MCF 10A (cell line): ENCODE measurements at regions not wholly inside any gene's neighbourhood (a gene's known extent, or its start where the extent isn't known, plus 50 kb on each side); places are given as distances from the start of the nearest gene placed in this dataset.

Experiments used
- BruUV-seq: library from RNA; stranded (reverse); fragments of 400-500 nt; replicated peaks from 2 replicates; lab custom pipeline; 2021; lab: Mats Ljungman, UMichigan
- CTCF ChIA-PET: fragments of 300-600 bp; sonication (Branson Sonifier 250); formaldehyde crosslinking; extraction: SDS; loops from one replicate; lab custom pipeline; 2021; ENCODE audit warnings: antibody characterized with exemption, inconsistent platforms; lab: Yijun Ruan, JAX
- POLR2A ChIA-PET: fragments of 300-600, 350-650 bp; sonication (Branson Sonifier 250); formaldehyde crosslinking; extraction: SDS; loops from one replicate; lab custom pipeline; 2020; ENCODE audit warnings: antibody characterized with exemption, inconsistent platforms; lab: Yijun Ruan, JAX
- DNase-seq: peaks from one replicate; pipeline ENCODE4 v3.0.0-alpha.2; 2018; ENCODE audit not compliant: unreplicated experiment
- H3K27ac Mint-ChIP-seq: one replicate; pipeline ENCODE4 v1.8.0; 2022; ENCODE audit warnings: mild to moderate bottlenecking, low read depth, mixed read lengths; ENCODE audit not compliant: unreplicated experiment
- H3K27me3 Mint-ChIP-seq: one replicate; pipeline ENCODE4 v1.8.0; 2022; ENCODE audit warnings: mixed read lengths; ENCODE audit not compliant: insufficient read depth, unreplicated experiment
- H3K36me3 Mint-ChIP-seq: one replicate; pipeline ENCODE4 v1.8.0; 2022; ENCODE audit warnings: mild to moderate bottlenecking, moderate library complexity, mixed read lengths; ENCODE audit not compliant: insufficient read depth, unreplicated experiment
- H3K4me1 Mint-ChIP-seq: one replicate; pipeline ENCODE4 v1.8.0; 2022; ENCODE audit warnings: mixed read lengths; ENCODE audit not compliant: insufficient read depth, unreplicated experiment
- H3K4me3 Mint-ChIP-seq: one replicate; pipeline ENCODE4 v1.8.0; 2022; ENCODE audit warnings: mild to moderate bottlenecking, moderate library complexity, mixed read lengths; ENCODE audit not compliant: unreplicated experiment
- H3K9me3 Mint-ChIP-seq: one replicate; pipeline ENCODE4 v1.8.0; 2022; ENCODE audit warnings: mixed read lengths; ENCODE audit not compliant: unreplicated experiment
- intact Hi-C: fragments of 100-400 bp; cut with micrococcal nuclease; formaldehyde crosslinking; loops from 2 replicates; pipeline ENCODE4 v1.14.1; 2022
- TF ChIP-seq, protein P1 (sequence below): fragments of 200-600 bp; IDR thresholded peaks from one replicate; pipeline ENCODE4 v1.8.0; 2022; ENCODE audit warnings: antibody characterized with exemption, mild to moderate bottlenecking; ENCODE audit not compliant: unreplicated experiment

DNA sequence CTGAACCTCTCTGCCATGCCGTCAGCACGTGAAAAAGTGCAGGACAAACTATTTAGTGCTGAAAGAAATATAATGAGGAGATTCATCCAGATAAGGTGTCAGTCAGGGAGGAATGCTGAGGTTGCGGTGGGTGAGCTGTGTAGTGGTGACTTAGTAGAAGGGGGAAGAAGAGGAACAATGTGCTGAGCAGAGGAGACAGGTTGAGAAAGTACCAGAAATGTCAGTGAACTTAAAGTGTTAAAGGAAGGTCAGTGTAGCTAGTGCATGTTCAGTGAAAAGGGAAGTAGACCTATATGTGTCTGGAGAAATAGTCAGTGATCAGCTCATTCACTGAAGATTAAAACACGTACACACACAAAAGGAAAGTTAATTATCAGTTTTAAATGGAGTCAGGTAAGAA is 237.6 kb upstream of the CCDC179 start:
- H3K4me3 Mint-ChIP-seq, result no peak overlapping the region
- ChIA-PET CTCF (interaction anchor here (1.2 kb wide), 1 partner anchor 16 kb away, joined by 3 read pairs; no protein-coding TSS in a partner anchor), POLR2A (interaction anchor here (1.2 kb wide), 1 partner anchor 10 kb away, joined by 3 read pairs; no protein-coding TSS in a partner anchor)
- H3K4me1 Mint-ChIP-seq, result no peaks in the 10 kb centered on the region
- DNase-seq, result no peak
- no peak overlapping the region for H3K27ac Mint-ChIP-seq
- TF ChIP-seq, protein P1, sequence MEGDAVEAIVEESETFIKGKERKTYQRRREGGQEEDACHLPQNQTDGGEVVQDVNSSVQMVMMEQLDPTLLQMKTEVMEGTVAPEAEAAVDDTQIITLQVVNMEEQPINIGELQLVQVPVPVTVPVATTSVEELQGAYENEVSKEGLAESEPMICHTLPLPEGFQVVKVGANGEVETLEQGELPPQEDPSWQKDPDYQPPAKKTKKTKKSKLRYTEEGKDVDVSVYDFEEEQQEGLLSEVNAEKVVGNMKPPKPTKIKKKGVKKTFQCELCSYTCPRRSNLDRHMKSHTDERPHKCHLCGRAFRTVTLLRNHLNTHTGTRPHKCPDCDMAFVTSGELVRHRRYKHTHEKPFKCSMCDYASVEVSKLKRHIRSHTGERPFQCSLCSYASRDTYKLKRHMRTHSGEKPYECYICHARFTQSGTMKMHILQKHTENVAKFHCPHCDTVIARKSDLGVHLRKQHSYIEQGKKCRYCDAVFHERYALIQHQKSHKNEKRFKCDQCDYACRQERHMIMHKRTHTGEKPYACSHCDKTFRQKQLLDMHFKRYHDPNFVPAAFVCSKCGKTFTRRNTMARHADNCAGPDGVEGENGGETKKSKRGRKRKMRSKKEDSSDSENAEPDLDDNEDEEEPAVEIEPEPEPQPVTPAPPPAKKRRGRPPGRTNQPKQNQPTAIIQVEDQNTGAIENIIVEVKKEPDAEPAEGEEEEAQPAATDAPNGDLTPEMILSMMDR, result no peak
- no peaks in the 10 kb centered on the region for H3K9me3 Mint-ChIP-seq
- intact Hi-C loops, result no loop called here
- H3K36me3 Mint-ChIP-seq, result no peaks in the 10 kb centered on the region
- peaks cover 12% of the 10 kb centered on the region for H3K27me3 Mint-ChIP-seq
- BruUV-seq, result no TSS peak

GRCh38 chr11:23099256-23099655 is 239.0 kb upstream of the CCDC179 start:
- no peak for DNase-seq
- H3K27me3 Mint-ChIP-seq, result peaks cover 12% of the 10 kb centered on the region
- POLR2A ChIA-PET, result no interaction called here

DNA sequence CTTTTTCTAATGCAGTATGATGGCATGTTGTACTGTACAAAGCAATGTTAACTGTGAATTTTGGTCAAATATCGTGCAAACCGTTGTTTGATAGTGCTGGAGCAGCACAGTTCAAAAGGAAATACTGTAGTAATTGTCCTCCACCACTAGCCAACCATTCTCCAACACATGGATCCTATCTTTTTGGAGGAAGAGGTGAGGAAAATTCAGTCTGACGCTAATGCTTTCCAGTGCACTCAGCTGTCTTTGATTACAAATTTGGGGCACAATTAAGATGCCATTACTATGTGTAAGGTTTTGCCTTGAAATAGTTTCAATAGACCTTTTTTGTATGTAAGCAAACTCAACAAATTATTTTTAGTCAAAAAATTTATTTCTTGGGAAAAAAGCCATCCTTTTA is 240.5 kb upstream of the CCDC179 start:
- Mint-ChIP-seq H3K27ac (no peak overlapping the region), H3K27me3 (peaks cover 12% of the 10 kb centered on the region), H3K4me3 (no peak overlapping the region), H3K4me1 (no peaks in the 10 kb centered on the region), H3K9me3 (no peaks in the 10 kb centered on the region), H3K36me3 (no peaks in the 10 kb centered on the region)
- TF ChIP-seq, protein P1, result no peak
- no peak for DNase-seq
- BruUV-seq, result no TSS peak
- POLR2A ChIA-PET, result no interaction called here
- intact Hi-C loops, result no loop called here
- CTCF ChIA-PET, result interaction anchor here (0.8 to 1.2 kb wide), 2 partner anchors 14 to 224 kb away, joined by 4 read pairs; no protein-coding TSS in a partner anchor

More at GRCh38 chr11:23099256-23099655, 239.0 kb upstream of the CCDC179 start:
- H3K4me3 Mint-ChIP-seq, result no peak overlapping the region
- BruUV-seq, result no TSS peak
- CTCF ChIA-PET, result no interaction called here
- H3K4me1 Mint-ChIP-seq, result no peaks in the 10 kb centered on the region
- intact Hi-C loops, result no loop called here
- no peak overlapping the region for H3K27ac Mint-ChIP-seq
- no peaks in the 10 kb centered on the region for H3K9me3 Mint-ChIP-seq
- TF ChIP-seq, protein P1, result no peak
- no peaks in the 10 kb centered on the region for H3K36me3 Mint-ChIP-seq

GRCh38 chr11:23103416-23103815 is 243.1 kb upstream of the CCDC179 start:
- Mint-ChIP-seq H3K9me3 (no peaks in the 10 kb centered on the region), H3K36me3 (no peaks in the 10 kb centered on the region), H3K27me3 (peaks cover 18% of the 10 kb centered on the region), H3K27ac (no peak overlapping the region), H3K4me1 (no peaks in the 10 kb centered on the region), H3K4me3 (no peak overlapping the region)
- no TSS peak for BruUV-seq
- intact Hi-C loops, result no loop called here
- POLR2A ChIA-PET, result no interaction called here
- CTCF ChIA-PET, result interaction anchor here (1.8 kb wide), 1 partner anchor 10 kb away, joined by 11 read pairs; no protein-coding TSS in a partner anchor
- TF ChIP-seq, protein P1, result no peak
- DNase-seq, result no peak
